H9 (cell line): ENCODE measurements at regions not wholly inside any gene's neighbourhood (a gene's known extent, or its start where the extent isn't known, plus 50 kb on each side); places are given as distances from the start of the nearest gene placed in this dataset.

ENCODE experiments used
- DNase-seq: peaks from one replicate; pipeline ENCODE4 v3.0.0-alpha.2; 2017
- H2AFZ ChIP-seq: one replicate; pipeline ENCODE4 v1.6.1; 2013; ENCODE audit warnings: mild to moderate bottlenecking, low read length, control low read depth, moderate library complexity
- H2AK5ac ChIP-seq: 2 replicates; pipeline ENCODE4 v1.6.1; 2013; ENCODE audit warnings: low read length, control low read depth, mixed read lengths; ENCODE audit not compliant: insufficient read length
- H2BK120ac ChIP-seq: one replicate; pipeline ENCODE4 v1.6.1; 2013; ENCODE audit warnings: low read depth, mild to moderate bottlenecking, low read length, control low read depth, inconsistent platforms; ENCODE audit not compliant: poor library complexity, severe bottlenecking
- H2BK12ac ChIP-seq: 2 replicates; pipeline ENCODE4 v1.6.1; 2013; ENCODE audit warnings: low read length, control low read depth, mixed read lengths, low read depth; ENCODE audit not compliant: insufficient read length
- H2BK15ac ChIP-seq: 2 replicates; pipeline ENCODE4 v1.6.1; 2013; ENCODE audit warnings: low read depth, low read length, control low read depth
- H2BK20ac ChIP-seq: one replicate; pipeline ENCODE4 v1.6.1; 2013; ENCODE audit warnings: low read depth, mild to moderate bottlenecking, low read length, control low read depth, inconsistent platforms; ENCODE audit not compliant: poor library complexity, severe bottlenecking
- H2BK5ac ChIP-seq: 2 replicates; pipeline ENCODE4 v1.6.1; 2013; ENCODE audit warnings: low read length, control low read depth, mixed read lengths; ENCODE audit not compliant: insufficient read length
- H3K14ac ChIP-seq: 2 replicates; pipeline ENCODE4 v1.6.1; 2013; ENCODE audit warnings: low read length, control low read depth; ENCODE audit not compliant: insufficient read depth
- H3K18ac ChIP-seq: 2 replicates; pipeline ENCODE4 v1.6.1; 2013; ENCODE audit warnings: low read depth, mild to moderate bottlenecking, mixed read lengths, low read length, control low read depth; ENCODE audit not compliant: insufficient read length
- H3K23ac ChIP-seq: 2 replicates; pipeline ENCODE4 v1.6.1; 2013; ENCODE audit warnings: low read length, control low read depth, mixed read lengths, low read depth; ENCODE audit not compliant: insufficient read length
- H3K23me2 ChIP-seq: 2 replicates; pipeline ENCODE4 v1.6.1; 2013; ENCODE audit warnings: low read depth, mild to moderate bottlenecking, mixed read lengths, low read length, control low read depth; ENCODE audit not compliant: insufficient read length, poor library complexity, severe bottlenecking
- H3K27ac ChIP-seq: 2 replicates; pipeline ENCODE4 v1.5.1; 2013; ENCODE audit warnings: low read length, control low read depth, mixed read lengths, low read depth; ENCODE audit not compliant: insufficient read length
- H3K27me3 ChIP-seq: 2 replicates; pipeline ENCODE4 v1.6.1; 2013; ENCODE audit warnings: low read length, control low read depth, inconsistent platforms; ENCODE audit not compliant: insufficient read depth
- H3K4ac ChIP-seq: 2 replicates; pipeline ENCODE4 v1.6.1; 2013; ENCODE audit warnings: low read depth, mild to moderate bottlenecking, control low read depth, inconsistent platforms, low read length, moderate library complexity
- H3K4me1 ChIP-seq: 2 replicates; pipeline ENCODE4 v1.6.1; 2013; ENCODE audit warnings: low read length, control low read depth, inconsistent platforms; ENCODE audit not compliant: insufficient read depth
- H3K4me2 ChIP-seq: 2 replicates; pipeline ENCODE4 v1.6.1; 2013; ENCODE audit warnings: low read length, control low read depth, mixed read lengths; ENCODE audit not compliant: insufficient read length, insufficient read depth
- H3K56ac ChIP-seq: 2 replicates; pipeline ENCODE4 v1.6.1; 2013; ENCODE audit warnings: low read depth, mild to moderate bottlenecking, mixed read lengths, low read length, control low read depth; ENCODE audit not compliant: insufficient read length
- H3K79me1 ChIP-seq: 2 replicates; pipeline ENCODE4 v1.6.1; 2013; ENCODE audit warnings: low read depth, mild to moderate bottlenecking, moderate library complexity, low read length, control low read depth, inconsistent platforms; ENCODE audit not compliant: insufficient read depth, poor library complexity, severe bottlenecking
- H3K79me2 ChIP-seq: 2 replicates; pipeline ENCODE4 v1.6.1; 2013; ENCODE audit warnings: low read length, control low read depth, inconsistent platforms; ENCODE audit not compliant: insufficient read depth
- H3K9ac ChIP-seq: 2 replicates; pipeline ENCODE4 v1.6.1; 2013; ENCODE audit warnings: low read length, control low read depth, mixed read lengths; ENCODE audit not compliant: insufficient read length; ENCODE audit errors: extremely low read depth
- H3K9me3 ChIP-seq: one replicate; pipeline ENCODE4 v1.6.1; 2013; ENCODE audit warnings: low read depth, low read length, inconsistent platforms; ENCODE audit not compliant: control insufficient read depth
- H3T11ph ChIP-seq: one replicate; pipeline ENCODE4 v1.6.1; 2013; ENCODE audit warnings: mild to moderate bottlenecking, low read length, control low read depth, inconsistent platforms
- H4K20me1 ChIP-seq: one replicate; pipeline ENCODE4 v1.6.1; 2013; ENCODE audit not compliant: control insufficient read depth, insufficient read length, insufficient read depth
- H4K5ac ChIP-seq: 2 replicates; pipeline ENCODE4 v1.6.1; 2013; ENCODE audit warnings: low read depth, mild to moderate bottlenecking, mixed read lengths, low read length, control low read depth; ENCODE audit not compliant: insufficient read length
- H4K8ac ChIP-seq: replicated peaks from 2 replicates; pipeline ENCODE4 v1.6.1; 2013; ENCODE audit warnings: low read length, control low read depth, mixed read lengths, low read depth; ENCODE audit not compliant: insufficient read length
- H4K91ac ChIP-seq: 2 replicates; pipeline ENCODE4 v1.6.1; 2013; ENCODE audit warnings: low read depth, mild to moderate bottlenecking, moderate library complexity, mixed read lengths, low read length, control low read depth; ENCODE audit not compliant: insufficient read length
- H3K27ac Mint-ChIP-seq, 3 experiments: 2 replicates in 2 of 3; 3 replicates in 1 of 3; pipeline ENCODE4 v1.8.0; 2020 to 2021; ENCODE audit warnings: mixed read lengths in 3 of 3, mild to moderate bottlenecking in 1 of 3, moderate library complexity in 1 of 3
- H3K27me3 Mint-ChIP-seq: 2 replicates; pipeline ENCODE4 v1.8.0; 2021; ENCODE audit warnings: low read depth, mild to moderate bottlenecking, moderate library complexity, mixed read lengths
- H3K36me3 Mint-ChIP-seq, 3 experiments: 2 replicates in 2 of 3; 3 replicates in 1 of 3; pipeline ENCODE4 v1.8.0; 2020 to 2021; ENCODE audit warnings: low read depth in 3 of 3, mixed read lengths in 3 of 3; ENCODE audit not compliant: insufficient read depth in 1 of 3
- H3K4me1 Mint-ChIP-seq, 2 experiments: 2 replicates each; pipeline ENCODE4 v1.8.0; 2020; ENCODE audit warnings: mixed read lengths in 2 of 2
- H3K4me3 Mint-ChIP-seq, 2 experiments: 2 replicates in 1 of 2; 3 replicates in 1 of 2; pipeline ENCODE4 v1.8.0; 2020 to 2021; ENCODE audit warnings: mild to moderate bottlenecking in 2 of 2, mixed read lengths in 2 of 2, moderate library complexity in 1 of 2
- H3K9me3 Mint-ChIP-seq, 2 experiments: 2 replicates in 1 of 2; 3 replicates in 1 of 2; pipeline ENCODE4 v1.8.0; 2020; ENCODE audit warnings: mild to moderate bottlenecking in 2 of 2, mixed read lengths in 2 of 2, moderate library complexity in 1 of 2
- CTCF ChIP-seq: fragments of 200-600 bp; sonication (generic); conservative IDR thresholded peaks from 3 replicates; pipeline ENCODE4 v1.8.0; 2021; ENCODE audit warnings: antibody characterized with exemption, mild to moderate bottlenecking
- WGBS: extraction: QIAGEN DNeasy Blood & Tissue Kit; methylation state at CpG from one replicate; pipeline ENCODE4 v1.1.7; 2013; ENCODE audit warnings: missing lambda C conversion rate, low lambda C conversion rate, mixed read lengths; ENCODE audit not compliant: insufficient read length; ENCODE audit errors: extremely low coverage; 5-methylcytosine and 5-hydroxymethylcytosine counted together

- Histone ChIP-seq H3K4me1 (no peaks in the 10 kb centered on the region; the same call in 1 of the 2 replicates), H2BK120ac (no peak overlapping the region), H3K14ac (no peak overlapping the region), H2BK15ac (no peak overlapping the region), H2AFZ (no peak overlapping the region), H2BK12ac (no peak overlapping the region), H4K20me1 (no peaks in the 10 kb centered on the region), H3K23ac (no peak overlapping the region), H3K9ac (no peak overlapping the region), H4K91ac (no peak overlapping the region), H2BK20ac (no peak overlapping the region), H3K9me3 (no peaks in the 10 kb centered on the region), H3K18ac (no peak overlapping the region), H3K27ac (no peak overlapping the region), H3K27me3 (no peaks in the 10 kb centered on the region), H3K23me2 (no peaks in the 10 kb centered on the region), H4K5ac (no peak overlapping the region), H3K56ac (no peak overlapping the region), H3K79me2 (no peaks in the 10 kb centered on the region), H2AK5ac (no peak overlapping the region), H3K4ac (no peak overlapping the region), H3T11ph (no peak overlapping the region), H3K79me1 (no peaks in the 10 kb centered on the region), H4K8ac (no peak overlapping the region), H3K4me2 (no peak overlapping the region), H2BK5ac (no peak overlapping the region)
- Mint-ChIP-seq H3K27me3 (peaks cover 58% of the 10 kb centered on the region), H3K4me3 (no peak overlapping the region), H3K27ac (no peak overlapping the region), H3K4me1 (peaks cover 17 to 18% of the 10 kb centered on the region in 2 experiments), H3K36me3 (no peaks in the 10 kb centered on the region), H3K9me3 (peaks cover 0 to 3% of the 10 kb centered on the region in 2 experiments; a peak in 2 of 5 replicates)
- WGBS: no CpG with 5 or more reads among the region's 4 CpGs
- TF ChIP-seq CTCF: no peak
- DNase-seq: no peak
Measured at GRCh38 chr5:87791869-87792268, 379.1 kb upstream of the CCNH start.
